Esophagus muscularis mucosa (tissue), 4 donors: ENCODE measurements at regions not wholly inside any gene's neighbourhood (a gene's known extent, or its start where the extent isn't known, plus 50 kb on each side); places are given as distances from the start of the nearest gene placed in this dataset.
"Not testable (repeated sequence)": the region's sequence is repeated elsewhere in the genome, so short reads cannot be mapped to it uniquely, and the experiment has no call there.

Source experiments
- DNase-seq: peaks from one replicate; pipeline ENCODE4 v3.0.0-alpha.2; 2017; ENCODE audit errors: extremely low spot score
- H3K27ac ChIP-seq, 4 donors: fragments of 200-600 bp; sonication (generic); replicated peaks in 1 of 4; 1 replicate in 3 of 4; 2 replicates in 1 of 4; pipeline ENCODE4 v1.5.1; 2016 to 2019; ENCODE audit warnings: mild to moderate bottlenecking in 1 of 4
- H3K27me3 ChIP-seq, 4 donors: fragments of 200-600 bp; sonication (generic); one replicate each; pipeline versions ENCODE4 v1.5.1 to v1.6.0; 2016 to 2019
- H3K36me3 ChIP-seq, 4 donors: fragments of 200-600 bp; sonication (generic); one replicate each; pipeline ENCODE4 v1.5.1; 2016 to 2019
- H3K4me1 ChIP-seq, 4 donors: fragments of 200-600 bp; sonication (generic); one replicate each; pipeline ENCODE4 v1.5.1; 2016 to 2019
- H3K4me3 ChIP-seq, 4 donors: fragments of 200-600 bp; sonication (generic); 1 replicate in 2 of 4; 2 replicates in 2 of 4; pipeline ENCODE4 v1.5.1; 2016 to 2019; ENCODE audit warnings: mild to moderate bottlenecking in 4 of 4, moderate library complexity in 1 of 4
- H3K9me3 ChIP-seq, 4 donors: fragments of 200-600 bp; sonication (generic); 1 replicate in 3 of 4; 2 replicates in 1 of 4; pipeline ENCODE4 v1.5.1; 2016 to 2019
- CTCF ChIP-seq, 3 experiments: fragments of 200-600 bp in 2 of 3; fragments of 450-650 bp in 1 of 3; sonication (generic) in 2 of 3; IDR thresholded peaks; one replicate each; pipeline ENCODE4 v1.5.1; 2017 to 2019; ENCODE audit warnings: antibody characterized with exemption in 3 of 3, mild to moderate bottlenecking in 2 of 3, moderate library complexity in 1 of 3
- EP300 ChIP-seq: sonication (generic); formaldehyde crosslinking; IDR thresholded peaks from one replicate; pipeline ENCODE4 v1.6.1; 2017; ENCODE audit warnings: antibody characterized with exemption
- POLR2A ChIP-seq: fragments of 450-650 bp; IDR thresholded peaks from one replicate; pipeline ENCODE4 v1.6.1; 2017; ENCODE audit warnings: antibody characterized with exemption, moderate library complexity, mild to moderate bottlenecking, low read depth
- POLR2AphosphoS5 ChIP-seq, 2 donors: sonication (generic); formaldehyde crosslinking; IDR thresholded peaks; one replicate each; pipeline ENCODE4 v1.6.1; 2017; ENCODE audit warnings: antibody characterized with exemption in 2 of 2
- WGBS: methylation state at CpG from one replicate; pipeline ENCODE4 v1.1.5; 2018; 5-methylcytosine and 5-hydroxymethylcytosine counted together
- intact Hi-C: fragments of 100-400 bp; cut with DNase I; formaldehyde crosslinking; loops from one replicate; pipeline ENCODE4 v1.15.1; 2023

- H3K4me3 ChIP-seq, intact Hi-C loops, H3K36me3 ChIP-seq, H3K4me1 ChIP-seq, H3K27me3 ChIP-seq, H3K27ac ChIP-seq, DNase-seq, H3K9me3 ChIP-seq: not testable (repeated sequence)
- 94% methylated on average over 4 of the region's 6 CpGs for WGBS
Measured at GRCh38 chr17:16866841-16867240, 105.1 kb downstream of the TNFRSF13B start.

- 85% methylated on average over 8 of the region's 8 CpGs for WGBS
- TF ChIP-seq POLR2A (no peak), EP300 (no peak), POLR2AphosphoS5 (IDR thresholded peaks at IDR 0.05) (no peak), CTCF (IDR thresholded peaks at IDR 0.05) (no peak)
- H3K9me3 ChIP-seq: no peaks in the 10 kb centered on the region
- DNase-seq: no peak
- no peak overlapping the region for H3K27ac ChIP-seq
- no peaks in the 10 kb centered on the region for H3K36me3 ChIP-seq
- intact Hi-C loops: no loop called here
- H3K27me3 ChIP-seq: no peaks in the 10 kb centered on the region
- H3K4me1 ChIP-seq: no peaks in the 10 kb centered on the region
- H3K4me3 ChIP-seq: no peak overlapping the region
Measured at GRCh38 chr17:16866436-16866835, 105.5 kb downstream of the TNFRSF13B start.

- 90% methylated on average over 1 of the region's 8 CpGs for WGBS
- intact Hi-C loops, H3K27me3 ChIP-seq, H3K9me3 ChIP-seq, H3K36me3 ChIP-seq, H3K4me3 ChIP-seq, H3K27ac ChIP-seq, DNase-seq, H3K4me1 ChIP-seq: not testable (repeated sequence)
Measured at GRCh38 chr17:16865704-16866103, 106.2 kb downstream of the TNFRSF13B start.

- H3K9me3 ChIP-seq, intact Hi-C loops, H3K4me1 ChIP-seq, H3K36me3 ChIP-seq, H3K27ac ChIP-seq, DNase-seq, H3K27me3 ChIP-seq, H3K4me3 ChIP-seq: not testable (repeated sequence)
- no CpG with 5 or more reads among the region's 13 CpGs for WGBS
Measured at GRCh38 chr17:16865077-16865613, 106.8 kb downstream of the TNFRSF13B start.

- not testable (repeated sequence) for H3K27me3 ChIP-seq, H3K9me3 ChIP-seq
- no CpG with 5 or more reads among the region's 11 CpGs for whole genome bisulfite sequencing
Measured at GRCh38 chr17:16864462-16865076, 107.3 kb downstream of the TNFRSF13B start.

GRCh38 chr17:16861152-16861551 is 110.8 kb downstream of the TNFRSF13B start:
- H3K36me3 ChIP-seq, H3K4me3 ChIP-seq, H3K4me1 ChIP-seq, H3K27me3 ChIP-seq, intact Hi-C loops, H3K9me3 ChIP-seq, H3K27ac ChIP-seq, DNase-seq: not testable (repeated sequence)
- WGBS: 88% methylated on average over 5 of the region's 8 CpGs

More at GRCh38 chr17:16864462-16865076, 107.3 kb downstream of the TNFRSF13B start:
- H3K36me3 ChIP-seq, H3K4me1 ChIP-seq, DNase-seq, intact Hi-C loops, H3K4me3 ChIP-seq, H3K27ac ChIP-seq: not testable (repeated sequence)

- intact Hi-C loops, DNase-seq, H3K4me1 ChIP-seq, H3K27ac ChIP-seq, H3K9me3 ChIP-seq, H3K27me3 ChIP-seq, H3K4me3 ChIP-seq, H3K36me3 ChIP-seq: not testable (repeated sequence)
- WGBS: 88% methylated on average over 9 of the region's 9 CpGs
Measured at GRCh38 chr17:16860467-16860866, 111.5 kb downstream of the TNFRSF13B start.

- intact Hi-C loops, H3K27ac ChIP-seq, H3K9me3 ChIP-seq, H3K27me3 ChIP-seq, H3K4me1 ChIP-seq, H3K4me3 ChIP-seq, H3K36me3 ChIP-seq, DNase-seq: not testable (repeated sequence)
- WGBS: 74% methylated on average over 2 of the region's 2 CpGs
Measured at GRCh38 chr17:16859515-16859914, 112.4 kb downstream of the TNFRSF13B start.

- H3K9me3 ChIP-seq, intact Hi-C loops, H3K36me3 ChIP-seq, H3K4me3 ChIP-seq, H3K27me3 ChIP-seq, H3K27ac ChIP-seq, H3K4me1 ChIP-seq, DNase-seq: not testable (repeated sequence)
- 100% methylated on average over 1 of the region's 6 CpGs for WGBS
Measured at GRCh38 chr17:16857746-16858145, 114.2 kb downstream of the TNFRSF13B start.

GRCh38 chr17:16856846-16857245 is 115.1 kb downstream of the TNFRSF13B start:
- intact Hi-C loops, H3K4me1 ChIP-seq, H3K9me3 ChIP-seq, H3K27ac ChIP-seq, DNase-seq, H3K4me3 ChIP-seq, H3K36me3 ChIP-seq, H3K27me3 ChIP-seq: not testable (repeated sequence)
- WGBS: 79% methylated on average over 3 of the region's 3 CpGs

- WGBS: 75% methylated on average over 12 of the region's 12 CpGs
- H3K9me3 ChIP-seq, H3K4me3 ChIP-seq, H3K27ac ChIP-seq, H3K36me3 ChIP-seq, H3K4me1 ChIP-seq, DNase-seq, H3K27me3 ChIP-seq, intact Hi-C loops: not testable (repeated sequence)
Measured at GRCh38 chr17:16856171-16856570, 115.7 kb downstream of the TNFRSF13B start.

GRCh38 chr17:16854636-16855035 is 117.3 kb downstream of the TNFRSF13B start:
- H3K4me1 ChIP-seq, intact Hi-C loops, H3K27ac ChIP-seq, DNase-seq, H3K36me3 ChIP-seq, H3K27me3 ChIP-seq, H3K4me3 ChIP-seq, H3K9me3 ChIP-seq: not testable (repeated sequence)
- whole genome bisulfite sequencing: 87% methylated on average over 5 of the region's 5 CpGs
